Endothelial cell of umbilical vein (primary cell): ENCODE measurements at regions not wholly inside any gene's neighbourhood (a gene's known extent, or its start where the extent isn't known, plus 50 kb on each side); places are given as distances from the start of the nearest gene placed in this dataset.

ENCODE experiments used
- BruUV-seq: library from RNA; stranded (reverse); fragments of 400-500 nt; replicated peaks from 2 replicates; lab custom pipeline; 2021; lab: Mats Ljungman, UMichigan
- CTCF ChIA-PET: fragments of 300-600, 350-600 bp; sonication (Branson Sonifier 250); formaldehyde crosslinking; loops from one replicate; lab custom pipeline; 2021; ENCODE audit warnings: antibody characterized with exemption, inconsistent platforms; lab: Charles Lee
- POLR2A ChIA-PET: fragments of 300-600, 350-600 bp; sonication (Branson Sonifier 250); formaldehyde crosslinking; loops from one replicate; lab custom pipeline; 2021; ENCODE audit warnings: antibody characterized with exemption, inconsistent platforms; lab: Charles Lee
- DNase-seq: peaks from one replicate; pipeline ENCODE4 v3.0.0-alpha.2; 2011; ENCODE audit warnings: low read depth, low spot score
- FAIRE-seq: peaks from 2 replicates; lab custom pipeline; 2011; peaks lifted over from hg19 to GRCh38; lab: Jason Lieb, UNC
- H2AFZ ChIP-seq: 2 replicates; pipeline ENCODE4 v1.6.0; 2012; ENCODE audit warnings: low read depth, low read length, control low read depth, inconsistent platforms
- H3K27ac ChIP-seq: 2 replicates; pipeline ENCODE4 v1.5.1; 2011; ENCODE audit warnings: low read depth, mild to moderate bottlenecking, control low read depth, low read length, moderate library complexity; ENCODE audit not compliant: insufficient read depth
- H3K27me3 ChIP-seq, 2 experiments: 2 replicates each; pipeline versions ENCODE4 v1.6.0 to v1.6.1; 2011; ENCODE audit warnings: low read length in 2 of 2, mixed read lengths in 1 of 2; ENCODE audit not compliant: control insufficient read depth in 2 of 2, insufficient read depth in 2 of 2
- H3K36me3 ChIP-seq, 2 experiments: 2 replicates in 1 of 2; 3 replicates in 1 of 2; pipeline ENCODE4 v1.5.1; 2011; ENCODE audit warnings: low read length in 2 of 2, mild to moderate bottlenecking in 1 of 2, moderate library complexity in 1 of 2; ENCODE audit not compliant: control insufficient read depth in 2 of 2, insufficient read depth in 2 of 2; ENCODE audit errors: extremely low read depth in 1 of 2
- H3K4me1 ChIP-seq: 3 replicates; pipeline ENCODE4 v1.5.1; 2011; ENCODE audit warnings: mild to moderate bottlenecking, low read length; ENCODE audit not compliant: control insufficient read depth, insufficient read depth; ENCODE audit errors: extremely low read depth
- H3K4me2 ChIP-seq: 2 replicates; pipeline ENCODE4 v1.6.1; 2011; ENCODE audit warnings: low read length, control low read depth, mixed read lengths; ENCODE audit not compliant: insufficient read depth
- H3K4me3 ChIP-seq, 3 experiments: fragments of 200-600 bp in 1 of 3; sonication (generic), shearing (Covaris generic) in 1 of 3; replicated peaks in 1 of 3; 2 replicates each; pipeline ENCODE4 v1.5.1; 2011 to 2016; ENCODE audit warnings: control low read depth in 3 of 3, low read length in 3 of 3, mild to moderate bottlenecking in 2 of 3, inconsistent platforms in 1 of 3, low read depth in 1 of 3, moderate library complexity in 1 of 3; ENCODE audit not compliant: insufficient read depth in 1 of 3
- H3K79me2 ChIP-seq: 2 replicates; pipeline ENCODE4 v1.6.0; 2012; ENCODE audit warnings: low read length, inconsistent platforms; ENCODE audit not compliant: control insufficient read depth, insufficient read depth
- H3K9ac ChIP-seq: replicated peaks from 2 replicates; pipeline ENCODE3; 2011; ENCODE audit warnings: low read length, control low read depth; ENCODE audit not compliant: insufficient read depth; ENCODE audit errors: extremely low read depth
- H3K9me1 ChIP-seq: replicated peaks from 3 replicates; pipeline ENCODE4 v1.6.0; 2011; ENCODE audit warnings: mild to moderate bottlenecking, low read length; ENCODE audit not compliant: control insufficient read depth, insufficient read depth; ENCODE audit errors: extremely low read depth
- H3K9me3 ChIP-seq: replicated peaks from 2 replicates; pipeline ENCODE4 v1.5.1; 2012; ENCODE audit warnings: low read length, inconsistent platforms; ENCODE audit not compliant: control insufficient read depth, insufficient read depth
- H4K20me1 ChIP-seq: replicated peaks from 2 replicates; pipeline ENCODE3; 2011; ENCODE audit warnings: mild to moderate bottlenecking, low read length; ENCODE audit not compliant: control insufficient read depth, insufficient read depth; ENCODE audit errors: extremely low read depth
- CTCF ChIP-seq, 2 donors: IDR thresholded peaks; 1 replicate in 1 of 2; 2 replicates in 1 of 2; pipeline ENCODE4 v1.5.1; 2011; ENCODE audit warnings: low read length in 2 of 2, mild to moderate bottlenecking in 2 of 2, moderate library complexity in 2 of 2, control low read depth in 1 of 2, inconsistent platforms in 1 of 2, low read depth in 1 of 2; ENCODE audit not compliant: insufficient read depth in 1 of 2; ENCODE audit errors: extremely low read depth in 1 of 2
- EZH2 ChIP-seq: IDR thresholded peaks from 2 replicates; pipeline ENCODE4 v1.6.1; 2012; ENCODE audit warnings: borderline replicate concordance, low read depth, mild to moderate bottlenecking, moderate library complexity, low read length, inconsistent platforms; ENCODE audit not compliant: severe bottlenecking
- FOS ChIP-seq: IDR thresholded peaks from 2 replicates; pipeline ENCODE4 v1.6.1; 2011; ENCODE audit warnings: mild to moderate bottlenecking, low read length, moderate library complexity, borderline replicate concordance; ENCODE audit not compliant: insufficient read depth
- GATA2 ChIP-seq: IDR thresholded peaks from 2 replicates; pipeline ENCODE4 v1.7.0; 2011; ENCODE audit warnings: low read depth, mild to moderate bottlenecking, moderate library complexity, mixed read lengths, low read length; ENCODE audit not compliant: insufficient read length, insufficient read depth
- JUN ChIP-seq: IDR thresholded peaks from 2 replicates; pipeline ENCODE4 v1.6.1; 2011; ENCODE audit warnings: borderline replicate concordance, low read depth; ENCODE audit not compliant: insufficient read length, insufficient read depth
- MAX ChIP-seq: IDR thresholded peaks from 2 replicates; pipeline ENCODE4 v1.6.1; 2011; ENCODE audit not compliant: insufficient read depth, insufficient read length
- MYC ChIP-seq: IDR thresholded peaks from one replicate; pipeline ENCODE4 v1.6.1; 2011; ENCODE audit warnings: mild to moderate bottlenecking, low read depth, low read length
- POLR2A ChIP-seq: IDR thresholded peaks from 2 replicates; pipeline ENCODE4 v1.6.1; 2012; ENCODE audit warnings: low read depth, mild to moderate bottlenecking, control low read depth, low read length
- POLR2AphosphoS5 ChIP-seq: IDR thresholded peaks from 2 replicates; pipeline ENCODE4 v1.6.1; 2012; ENCODE audit warnings: low read depth, mild to moderate bottlenecking, control low read depth, low read length, moderate library complexity; ENCODE audit not compliant: insufficient read depth
- dilution Hi-C: fragments of 300-500 bp; cut with MboI; formaldehyde crosslinking; loops from one replicate; pipeline ENCODE4 v1.15.0; 2019; ENCODE audit warnings: low sequenced_read_pairs; ENCODE audit not compliant: extremely low pct_ligation_motif_present
- intact Hi-C: fragments of 100-400 bp; cut with micrococcal nuclease; formaldehyde crosslinking; loops from one replicate; pipeline ENCODE4 v1.10.0; 2022

DNA sequence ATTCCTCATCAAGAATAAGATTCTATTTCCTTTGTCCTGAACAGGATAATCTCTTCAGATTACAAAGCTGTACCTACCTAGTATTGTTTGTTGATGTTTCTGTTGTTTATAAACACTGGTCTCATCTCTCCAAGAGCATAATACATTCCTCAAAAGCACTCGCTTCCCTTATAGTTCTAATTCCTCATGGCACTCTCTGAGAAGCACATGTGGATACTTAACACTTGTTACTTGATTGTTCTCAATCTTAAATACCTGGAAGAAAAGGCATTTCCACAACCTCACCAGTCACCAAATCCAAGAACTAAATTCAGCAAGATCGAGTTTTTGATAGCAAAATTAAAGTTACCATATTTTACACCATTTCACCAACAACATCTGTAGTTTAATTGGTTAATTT, 145.9 kb upstream of the DUSP10 start:
- Histone ChIP-seq H3K9ac (no peak overlapping the region), H4K20me1 (no peaks in the 10 kb centered on the region), H3K79me2 (no peaks in the 10 kb centered on the region), H3K9me3 (no peaks in the 10 kb centered on the region), H3K27ac (no peak overlapping the region), H3K36me3 (no peaks in the 10 kb centered on the region), H3K27me3 (peaks cover 2 to 5% of the 10 kb centered on the region in 2 experiments), H2AFZ (no peak overlapping the region), H3K4me1 (no peaks in the 10 kb centered on the region), H3K4me2 (no peak overlapping the region), H3K4me3 (no peak overlapping the region), H3K9me1 (no peaks in the 10 kb centered on the region)
- POLR2A ChIA-PET, result no interaction called here
- intact Hi-C loops (no loop called here), dilution Hi-C loops (no loop called here)
- no TSS peak for BruUV-seq
- TF ChIP-seq FOS, result no peak
- no peak for TF ChIP-seq EZH2
- TF ChIP-seq POLR2A, result no peak
- no peak for TF ChIP-seq POLR2AphosphoS5
- TF ChIP-seq MYC, result no peak
- no peak for TF ChIP-seq MAX
- no peak for TF ChIP-seq JUN
- no peak for TF ChIP-seq GATA2
- no peak for TF ChIP-seq CTCF (IDR thresholded peaks at IDR 0.05; ENCODE audit: extremely low read depth in 1 of 2, insufficient read depth in 1 of 2, low read depth in 1 of 2, low read length in 2 of 2)
- no peak for DNase-seq
- CTCF ChIA-PET, result no interaction called here
- FAIRE-seq, result no peak
